Liver (tissue), 8 donors: ENCODE measurements at regions not wholly inside any gene's neighbourhood (a gene's known extent, or its start where the extent isn't known, plus 50 kb on each side); places are given as distances from the start of the nearest gene placed in this dataset.

Experiments
- DNase-seq: peaks from one replicate; pipeline ENCODE4 v3.0.0-alpha.2; 2017; ENCODE audit warnings: low spot score
- H3K27ac ChIP-seq, 2 donors: one replicate each; pipeline ENCODE4 v1.7.0; 2013; ENCODE audit warnings: inconsistent platforms in 2 of 2, low read length in 2 of 2, control low read depth in 1 of 2, low read depth in 1 of 2, mild to moderate bottlenecking in 1 of 2
- H3K27me3 ChIP-seq, 4 donors: one replicate each; pipeline versions ENCODE4 v1.6.1 to v1.7.0; 2013; ENCODE audit warnings: low read length in 3 of 4, inconsistent platforms in 1 of 4, mild to moderate bottlenecking in 1 of 4, moderate library complexity in 1 of 4; ENCODE audit not compliant: control insufficient read depth in 4 of 4, insufficient read depth in 4 of 4
- H3K36me3 ChIP-seq, 4 donors: one replicate each; pipeline versions ENCODE4 v1.6.1 to v1.7.0; 2013; ENCODE audit warnings: low read length in 3 of 4, mild to moderate bottlenecking in 3 of 4, low read depth in 1 of 4, moderate library complexity in 1 of 4; ENCODE audit not compliant: control insufficient read depth in 4 of 4, insufficient read depth in 3 of 4
- H3K4me1 ChIP-seq, 4 donors: one replicate each; pipeline versions ENCODE4 v1.6.1 to v1.7.0; 2013; ENCODE audit warnings: low read length in 3 of 4, mild to moderate bottlenecking in 3 of 4, moderate library complexity in 1 of 4; ENCODE audit not compliant: control insufficient read depth in 4 of 4, insufficient read depth in 4 of 4
- H3K4me3 ChIP-seq, 3 donors: one replicate each; pipeline versions ENCODE4 v1.6.1 to v1.7.0; 2013; ENCODE audit warnings: low read length in 3 of 3, control low read depth in 1 of 3, low read depth in 1 of 3, mild to moderate bottlenecking in 1 of 3
- H3K9ac ChIP-seq, 2 donors: one replicate each; pipeline ENCODE4 v1.7.0; 2013; ENCODE audit warnings: low read length in 2 of 2, mild to moderate bottlenecking in 2 of 2, moderate library complexity in 2 of 2, control low read depth in 1 of 2, low read depth in 1 of 2
- H3K9me3 ChIP-seq, 4 donors: one replicate each; pipeline versions ENCODE4 v1.6.1 to v1.7.0; 2013; ENCODE audit warnings: low read length in 3 of 4; ENCODE audit not compliant: control insufficient read depth in 4 of 4
- EGR1 ChIP-seq, 2 donors: IDR thresholded peaks; 2 replicates each; pipeline ENCODE4 v1.6.1; 2016 to 2018; ENCODE audit warnings: antibody characterized with exemption in 2 of 2, low read depth in 2 of 2
- FOXA1 ChIP-seq: IDR thresholded peaks from 2 replicates; pipeline ENCODE4 v1.6.1; 2016; ENCODE audit warnings: antibody characterized with exemption
- FOXA2 ChIP-seq: IDR thresholded peaks from 2 replicates; pipeline ENCODE4 v1.6.1; 2016; ENCODE audit warnings: antibody characterized with exemption
- GABPA ChIP-seq, 2 donors: IDR thresholded peaks in 1 of 2; conservative IDR thresholded peaks in 1 of 2; 2 replicates each; pipeline ENCODE4 v1.6.1; 2016; ENCODE audit warnings: antibody characterized with exemption in 2 of 2, mild to moderate bottlenecking in 1 of 2, moderate library complexity in 1 of 2
- HNF4G ChIP-seq: IDR thresholded peaks from 2 replicates; pipeline ENCODE4 v1.6.1; 2016; ENCODE audit warnings: antibody characterized with exemption
- JUND ChIP-seq, 2 donors: IDR thresholded peaks; 2 replicates each; pipeline ENCODE4 v1.6.1; 2016; ENCODE audit warnings: antibody characterized with exemption in 2 of 2
- NR2F2 ChIP-seq: IDR thresholded peaks from 2 replicates; pipeline ENCODE4 v1.6.1; 2016; ENCODE audit warnings: antibody characterized with exemption
- RAD21 ChIP-seq, 2 donors: IDR thresholded peaks; 2 replicates each; pipeline ENCODE4 v1.6.1; 2016; ENCODE audit warnings: antibody characterized with exemption in 2 of 2, mild to moderate bottlenecking in 2 of 2
- RXRA ChIP-seq, 2 donors: IDR thresholded peaks; 2 replicates each; pipeline ENCODE4 v1.6.1; 2017 to 2018; ENCODE audit warnings: antibody characterized with exemption in 2 of 2, mild to moderate bottlenecking in 1 of 2
- SP1 ChIP-seq: IDR thresholded peaks from 2 replicates; pipeline ENCODE4 v1.6.1; 2018; ENCODE audit warnings: antibody characterized with exemption, mild to moderate bottlenecking
- TAF1 ChIP-seq: conservative IDR thresholded peaks from 2 replicates; pipeline ENCODE4 v1.6.1; 2016; ENCODE audit warnings: antibody characterized with exemption, mild to moderate bottlenecking
- YY1 ChIP-seq: IDR thresholded peaks from 2 replicates; pipeline ENCODE4 v1.6.1; 2016; ENCODE audit warnings: antibody characterized with exemption, mild to moderate bottlenecking
- WGBS: extraction: QIAGEN DNeasy Blood & Tissue Kit; methylation state at CpG from one replicate; pipeline ENCODE4 v1.1.7; 2013; 5-methylcytosine and 5-hydroxymethylcytosine counted together
- TF ChIP-seq, protein P1 (sequence below): IDR thresholded peaks from 2 replicates; pipeline ENCODE4 v1.6.1; 2016; ENCODE audit warnings: antibody characterized with exemption
- TF ChIP-seq, protein P2 (sequence below): fragments of 150-350 bp; IDR thresholded peaks from 2 replicates; pipeline ENCODE4 v1.5.1; 2017; ENCODE audit warnings: improper control_type of control experiment, low read depth, low read length; ENCODE audit not compliant: missing input control
- TF ChIP-seq, protein P3 (sequence below): IDR thresholded peaks from 2 replicates; pipeline ENCODE4 v1.6.1; 2016; ENCODE audit warnings: antibody characterized with exemption
- TF ChIP-seq, protein P4 (sequence below): IDR thresholded peaks from 2 replicates; pipeline ENCODE4 v1.6.1; 2016; ENCODE audit warnings: antibody characterized with exemption, mild to moderate bottlenecking
- donor health status: healthy.
- donor health status: healthy.
- donor health status: healthy.
- donor health status: healthy.
- donor health status: healthy.

DNA sequence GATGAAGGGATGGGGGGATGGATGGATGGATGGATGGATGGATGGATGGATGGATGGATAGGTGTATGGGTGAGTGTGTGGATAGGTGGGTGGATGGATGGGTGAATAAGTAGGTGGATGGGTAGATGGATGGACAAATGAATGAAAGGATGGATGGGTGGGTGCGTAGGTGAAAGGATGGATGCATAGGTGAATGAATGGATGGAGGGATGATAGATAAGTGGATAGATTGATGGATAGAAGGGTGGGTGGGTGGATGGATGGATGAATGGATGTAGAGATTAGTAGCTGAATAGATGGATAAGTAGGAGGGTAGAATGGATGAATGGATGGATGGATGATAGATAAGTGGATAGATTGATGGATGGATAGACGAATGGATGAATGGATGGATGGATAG, 152.7 kb downstream of the MN1 start (continued):
- TF ChIP-seq, protein P1, sequence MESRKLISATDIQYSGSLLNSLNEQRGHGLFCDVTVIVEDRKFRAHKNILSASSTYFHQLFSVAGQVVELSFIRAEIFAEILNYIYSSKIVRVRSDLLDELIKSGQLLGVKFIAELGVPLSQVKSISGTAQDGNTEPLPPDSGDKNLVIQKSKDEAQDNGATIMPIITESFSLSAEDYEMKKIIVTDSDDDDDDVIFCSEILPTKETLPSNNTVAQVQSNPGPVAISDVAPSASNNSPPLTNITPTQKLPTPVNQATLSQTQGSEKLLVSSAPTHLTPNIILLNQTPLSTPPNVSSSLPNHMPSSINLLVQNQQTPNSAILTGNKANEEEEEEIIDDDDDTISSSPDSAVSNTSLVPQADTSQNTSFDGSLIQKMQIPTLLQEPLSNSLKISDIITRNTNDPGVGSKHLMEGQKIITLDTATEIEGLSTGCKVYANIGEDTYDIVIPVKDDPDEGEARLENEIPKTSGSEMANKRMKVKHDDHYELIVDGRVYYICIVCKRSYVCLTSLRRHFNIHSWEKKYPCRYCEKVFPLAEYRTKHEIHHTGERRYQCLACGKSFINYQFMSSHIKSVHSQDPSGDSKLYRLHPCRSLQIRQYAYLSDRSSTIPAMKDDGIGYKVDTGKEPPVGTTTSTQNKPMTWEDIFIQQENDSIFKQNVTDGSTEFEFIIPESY: no peak
- TF ChIP-seq, protein P2, sequence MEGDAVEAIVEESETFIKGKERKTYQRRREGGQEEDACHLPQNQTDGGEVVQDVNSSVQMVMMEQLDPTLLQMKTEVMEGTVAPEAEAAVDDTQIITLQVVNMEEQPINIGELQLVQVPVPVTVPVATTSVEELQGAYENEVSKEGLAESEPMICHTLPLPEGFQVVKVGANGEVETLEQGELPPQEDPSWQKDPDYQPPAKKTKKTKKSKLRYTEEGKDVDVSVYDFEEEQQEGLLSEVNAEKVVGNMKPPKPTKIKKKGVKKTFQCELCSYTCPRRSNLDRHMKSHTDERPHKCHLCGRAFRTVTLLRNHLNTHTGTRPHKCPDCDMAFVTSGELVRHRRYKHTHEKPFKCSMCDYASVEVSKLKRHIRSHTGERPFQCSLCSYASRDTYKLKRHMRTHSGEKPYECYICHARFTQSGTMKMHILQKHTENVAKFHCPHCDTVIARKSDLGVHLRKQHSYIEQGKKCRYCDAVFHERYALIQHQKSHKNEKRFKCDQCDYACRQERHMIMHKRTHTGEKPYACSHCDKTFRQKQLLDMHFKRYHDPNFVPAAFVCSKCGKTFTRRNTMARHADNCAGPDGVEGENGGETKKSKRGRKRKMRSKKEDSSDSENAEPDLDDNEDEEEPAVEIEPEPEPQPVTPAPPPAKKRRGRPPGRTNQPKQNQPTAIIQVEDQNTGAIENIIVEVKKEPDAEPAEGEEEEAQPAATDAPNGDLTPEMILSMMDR: no peak

DNA sequence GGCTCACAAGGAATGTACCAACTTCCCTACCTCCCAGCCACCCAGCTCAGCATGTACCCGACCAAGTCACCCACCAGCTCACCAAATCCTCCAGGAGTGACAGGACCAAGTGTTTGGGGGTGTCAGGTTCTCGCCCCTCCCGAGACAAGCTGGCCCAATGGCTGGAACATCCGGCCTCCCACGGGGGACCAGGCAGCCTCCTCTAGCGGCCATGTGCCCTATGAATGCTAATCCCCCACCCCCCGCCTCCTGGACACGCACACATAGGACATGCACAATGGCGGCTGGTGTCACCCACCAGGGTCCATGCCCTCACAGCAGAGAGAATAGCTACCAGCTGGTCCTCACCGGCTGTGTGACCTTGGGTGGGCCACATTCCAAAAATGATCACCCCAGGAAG, 151.0 kb downstream of the MN1 start:
- Histone ChIP-seq H3K27ac (no peak overlapping the region), H3K9ac (no peak overlapping the region)

DNA sequence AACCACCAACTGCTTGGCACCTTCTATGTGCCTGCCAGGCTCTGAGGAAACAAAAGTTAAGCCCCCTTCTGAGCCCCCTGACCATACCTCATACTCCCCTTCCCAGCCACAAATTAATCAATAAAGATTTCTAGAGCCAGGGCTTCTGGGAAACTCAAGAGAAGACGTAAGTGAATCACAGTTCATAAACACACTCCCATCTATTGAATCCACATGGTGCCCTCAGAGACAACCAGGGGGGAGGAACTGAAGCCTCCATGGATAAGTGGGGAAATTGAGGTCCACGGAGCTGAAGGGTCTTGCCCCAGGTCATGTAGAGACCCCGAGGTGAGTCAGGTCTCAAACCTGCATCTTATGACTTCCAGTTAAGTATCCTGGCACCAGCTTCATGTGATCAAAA, 150.6 kb downstream of the MN1 start:
- DNase-seq: no peak
- Histone ChIP-seq H3K36me3 (no peaks in the 10 kb centered on the region), H3K4me3 (no peak overlapping the region)

More for the DNA sequence above, 151.0 kb downstream of the MN1 start:
- Histone ChIP-seq H3K27me3 (peaks cover 0 to 2% (median 0%) of the 10 kb centered on the region in 4 donors), H3K9me3 (no peaks in the 10 kb centered on the region), H3K4me3 (no peak overlapping the region), H3K36me3 (no peaks in the 10 kb centered on the region), H3K4me1 (peaks cover 0 to 7% (median 2%) of the 10 kb centered on the region in 4 donors)
- WGBS: 88% methylated on average over 10 of the region's 10 CpGs
- TF ChIP-seq HNF4G: no peak
- TF ChIP-seq FOXA2: no peak
- TF ChIP-seq YY1: no peak
- no peak for TF ChIP-seq GABPA (IDR thresholded peaks at IDR 0.05 in 1 of 2, conservative IDR thresholded peaks at IDR 0.05 in 1 of 2)
- TF ChIP-seq NR2F2: no peak
- TF ChIP-seq JUND (IDR thresholded peaks at IDR 0.05): no peak
- no peak for TF ChIP-seq EGR1 (IDR thresholded peaks at IDR 0.05; ENCODE audit: low read depth in 2 of 2)
- TF ChIP-seq FOXA1: no peak
- TF ChIP-seq, protein P3, sequence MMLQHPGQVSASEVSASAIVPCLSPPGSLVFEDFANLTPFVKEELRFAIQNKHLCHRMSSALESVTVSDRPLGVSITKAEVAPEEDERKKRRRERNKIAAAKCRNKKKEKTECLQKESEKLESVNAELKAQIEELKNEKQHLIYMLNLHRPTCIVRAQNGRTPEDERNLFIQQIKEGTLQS: no peak
- TF ChIP-seq RAD21 (IDR thresholded peaks at IDR 0.05): no peak
- TF ChIP-seq TAF1: no peak
- no peak for DNase-seq

More for the DNA sequence above, 150.6 kb downstream of the MN1 start:
- Histone ChIP-seq H3K4me1 (peaks cover 0 to 7% (median 2%) of the 10 kb centered on the region in 4 donors), H3K27ac (no peak overlapping the region), H3K9me3 (no peaks in the 10 kb centered on the region), H3K9ac (no peak overlapping the region), H3K27me3 (peaks cover 0 to 2% (median 0%) of the 10 kb centered on the region in 4 donors)
- WGBS: 81% methylated on average over 3 of the region's 3 CpGs
- TF ChIP-seq, protein P4, sequence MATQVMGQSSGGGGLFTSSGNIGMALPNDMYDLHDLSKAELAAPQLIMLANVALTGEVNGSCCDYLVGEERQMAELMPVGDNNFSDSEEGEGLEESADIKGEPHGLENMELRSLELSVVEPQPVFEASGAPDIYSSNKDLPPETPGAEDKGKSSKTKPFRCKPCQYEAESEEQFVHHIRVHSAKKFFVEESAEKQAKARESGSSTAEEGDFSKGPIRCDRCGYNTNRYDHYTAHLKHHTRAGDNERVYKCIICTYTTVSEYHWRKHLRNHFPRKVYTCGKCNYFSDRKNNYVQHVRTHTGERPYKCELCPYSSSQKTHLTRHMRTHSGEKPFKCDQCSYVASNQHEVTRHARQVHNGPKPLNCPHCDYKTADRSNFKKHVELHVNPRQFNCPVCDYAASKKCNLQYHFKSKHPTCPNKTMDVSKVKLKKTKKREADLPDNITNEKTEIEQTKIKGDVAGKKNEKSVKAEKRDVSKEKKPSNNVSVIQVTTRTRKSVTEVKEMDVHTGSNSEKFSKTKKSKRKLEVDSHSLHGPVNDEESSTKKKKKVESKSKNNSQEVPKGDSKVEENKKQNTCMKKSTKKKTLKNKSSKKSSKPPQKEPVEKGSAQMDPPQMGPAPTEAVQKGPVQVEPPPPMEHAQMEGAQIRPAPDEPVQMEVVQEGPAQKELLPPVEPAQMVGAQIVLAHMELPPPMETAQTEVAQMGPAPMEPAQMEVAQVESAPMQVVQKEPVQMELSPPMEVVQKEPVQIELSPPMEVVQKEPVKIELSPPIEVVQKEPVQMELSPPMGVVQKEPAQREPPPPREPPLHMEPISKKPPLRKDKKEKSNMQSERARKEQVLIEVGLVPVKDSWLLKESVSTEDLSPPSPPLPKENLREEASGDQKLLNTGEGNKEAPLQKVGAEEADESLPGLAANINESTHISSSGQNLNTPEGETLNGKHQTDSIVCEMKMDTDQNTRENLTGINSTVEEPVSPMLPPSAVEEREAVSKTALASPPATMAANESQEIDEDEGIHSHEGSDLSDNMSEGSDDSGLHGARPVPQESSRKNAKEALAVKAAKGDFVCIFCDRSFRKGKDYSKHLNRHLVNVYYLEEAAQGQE: no peak
- TF ChIP-seq RXRA (IDR thresholded peaks at IDR 0.05) (no peak), JUND (IDR thresholded peaks at IDR 0.05) (no peak), SP1 (no peak), GABPA (IDR thresholded peaks at IDR 0.05 in 1 of 2, conservative IDR thresholded peaks at IDR 0.05 in 1 of 2) (no peak), NR2F2 (no peak)
- TF ChIP-seq, protein P3: no peak
